ENCODE measurements at regions not wholly inside any gene's neighbourhood (a gene's known extent, or its start where the extent isn't known, plus 50 kb on each side); places are given as distances from the start of the nearest gene placed in this dataset.

DNA sequence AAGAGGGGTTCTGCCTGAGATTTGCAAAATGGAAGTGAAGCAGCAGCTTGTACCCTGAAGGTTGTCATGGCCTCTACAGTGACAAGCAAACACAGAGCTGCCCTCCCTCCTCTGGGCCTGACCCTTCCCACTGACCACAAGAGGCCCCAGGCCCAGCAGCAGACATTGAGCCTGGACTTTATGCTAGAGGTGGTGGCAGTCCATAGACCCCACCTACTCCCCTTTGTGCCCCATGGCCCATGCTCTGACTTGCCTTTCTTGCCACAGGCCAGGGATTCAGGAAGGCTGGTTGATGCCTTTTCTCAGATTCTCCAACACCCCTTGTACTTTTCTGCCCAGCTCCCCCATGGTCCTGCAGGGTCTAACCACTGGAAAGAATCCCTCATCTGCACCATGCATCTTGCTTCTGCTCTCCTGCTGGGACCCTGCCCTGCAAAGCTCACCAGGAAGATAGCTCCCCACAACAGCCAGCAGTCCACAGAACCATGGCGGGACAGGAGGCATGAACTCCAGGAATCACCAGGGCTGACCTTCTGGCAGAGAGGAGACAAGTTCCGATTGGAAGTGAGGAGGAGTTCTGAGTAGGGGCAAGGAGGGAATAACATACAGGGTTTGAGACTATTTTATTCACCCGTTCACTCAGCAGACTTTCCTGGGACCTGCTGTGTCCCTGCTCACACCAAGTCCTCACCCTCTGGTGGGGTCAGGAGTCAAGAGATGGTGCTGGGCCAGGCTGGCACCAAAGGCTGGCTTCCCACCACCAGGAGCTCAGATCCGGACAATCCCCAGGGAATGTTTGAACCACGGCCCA is 263.8 kb downstream of the SYK start:
- TF ChIP-seq POLR2A (IDR thresholded peaks at IDR 0.05) = no peak
- TF ChIP-seq, protein P1, sequence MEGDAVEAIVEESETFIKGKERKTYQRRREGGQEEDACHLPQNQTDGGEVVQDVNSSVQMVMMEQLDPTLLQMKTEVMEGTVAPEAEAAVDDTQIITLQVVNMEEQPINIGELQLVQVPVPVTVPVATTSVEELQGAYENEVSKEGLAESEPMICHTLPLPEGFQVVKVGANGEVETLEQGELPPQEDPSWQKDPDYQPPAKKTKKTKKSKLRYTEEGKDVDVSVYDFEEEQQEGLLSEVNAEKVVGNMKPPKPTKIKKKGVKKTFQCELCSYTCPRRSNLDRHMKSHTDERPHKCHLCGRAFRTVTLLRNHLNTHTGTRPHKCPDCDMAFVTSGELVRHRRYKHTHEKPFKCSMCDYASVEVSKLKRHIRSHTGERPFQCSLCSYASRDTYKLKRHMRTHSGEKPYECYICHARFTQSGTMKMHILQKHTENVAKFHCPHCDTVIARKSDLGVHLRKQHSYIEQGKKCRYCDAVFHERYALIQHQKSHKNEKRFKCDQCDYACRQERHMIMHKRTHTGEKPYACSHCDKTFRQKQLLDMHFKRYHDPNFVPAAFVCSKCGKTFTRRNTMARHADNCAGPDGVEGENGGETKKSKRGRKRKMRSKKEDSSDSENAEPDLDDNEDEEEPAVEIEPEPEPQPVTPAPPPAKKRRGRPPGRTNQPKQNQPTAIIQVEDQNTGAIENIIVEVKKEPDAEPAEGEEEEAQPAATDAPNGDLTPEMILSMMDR (IDR thresholded peaks at IDR 0.05) = no peak
